Glomerular endothelial cell (primary cell): ENCODE measurements at regions not wholly inside any gene's neighbourhood (a gene's known extent, or its start where the extent isn't known, plus 50 kb on each side); places are given as distances from the start of the nearest gene placed in this dataset.

Source experiments
- DNase-seq: peaks from one replicate; pipeline ENCODE4 v3.0.0-alpha.2; 2011; ENCODE audit warnings: low read depth, low spot score; ENCODE audit errors: extremely low read depth

- DNase-seq = no peak
These were observed 926.3 kb downstream of the FSTL5 start for GRCh38 chr4:161237495-161237894.

- no peak for DNase-seq
These were observed 938.5 kb downstream of the FSTL5 start for GRCh38 chr4:161225327-161225726.

- DNase-seq = no peak
These were observed 940.9 kb downstream of the FSTL5 start for GRCh38 chr4:161222889-161223288.

GRCh38 chr4:161208564-161208963 is 955.2 kb downstream of the FSTL5 start:
- no peak for DNase-seq

- DNase-seq = no peak
These were observed 957.2 kb downstream of the FSTL5 start for GRCh38 chr4:161206528-161207080.

GRCh38 chr4:161203865-161204264 is 959.9 kb downstream of the FSTL5 start:
- DNase-seq = no peak

GRCh38 chr4:161197912-161198311 is 965.9 kb downstream of the FSTL5 start:
- no peak for DNase-seq

GRCh38 chr4:161197474-161197873 is 966.3 kb downstream of the FSTL5 start:
- no peak for DNase-seq

GRCh38 chr4:161189286-161190134 is 974.3 kb downstream of the FSTL5 start:
- no peak for DNase-seq

GRCh38 chr4:161188578-161188977 is 975.2 kb downstream of the FSTL5 start:
- no peak for DNase-seq

- DNase-seq = no peak
These were observed 976.2 kb downstream of the FSTL5 start for GRCh38 chr4:161187569-161187968.

GRCh38 chr4:161186750-161187149 is 977.0 kb downstream of the FSTL5 start:
- DNase-seq = no peak

GRCh38 chr4:161186012-161186411 is 977.8 kb downstream of the FSTL5 start:
- no peak for DNase-seq

GRCh38 chr4:161183729-161184128 is 980.1 kb downstream of the FSTL5 start:
- no peak for DNase-seq

GRCh38 chr4:161182913-161183312 is 980.9 kb downstream of the FSTL5 start:
- no peak for DNase-seq

- DNase-seq = no peak
These were observed 985.5 kb downstream of the FSTL5 start for GRCh38 chr4:161178310-161178709.

- no peak for DNase-seq
These were observed 991.3 kb downstream of the FSTL5 start for GRCh38 chr4:161172396-161173026.

- no peak for DNase-seq
These were observed 996.3 kb downstream of the FSTL5 start for GRCh38 chr4:161167539-161167938.

- no peak for DNase-seq
These were observed 1003.1 kb downstream of the FSTL5 start for GRCh38 chr4:161160718-161161117.

- DNase-seq = no peak
These were observed 1015.7 kb downstream of the FSTL5 start for GRCh38 chr4:161148051-161148450.

GRCh38 chr4:161143375-161143774 is 1020.4 kb downstream of the FSTL5 start:
- no peak for DNase-seq

- DNase-seq = no peak
These were observed 1029.0 kb downstream of the FSTL5 start for GRCh38 chr4:161134795-161135194.
